AG04450 (cell line): ENCODE measurements at regions not wholly inside any gene's neighbourhood (a gene's known extent, or its start where the extent isn't known, plus 50 kb on each side); places are given as distances from the start of the nearest gene placed in this dataset.

Source experiments
- CTCF ChIA-PET: fragments of 300-600, 350-600 bp; formaldehyde crosslinking; extraction: SDS; loops from one replicate; lab custom pipeline; 2022; ENCODE audit warnings: antibody characterized with exemption, inconsistent platforms; lab: Charles Lee
- POLR2A ChIA-PET: fragments of 350-600 bp; formaldehyde crosslinking; extraction: SDS; loops from one replicate; lab custom pipeline; 2021; ENCODE audit warnings: antibody characterized with exemption, inconsistent platforms; lab: Yijun Ruan, JAX
- DNase-seq: peaks from one replicate; pipeline ENCODE4 v3.0.0-alpha.2; 2011; ENCODE audit warnings: low read depth, low spot score
- H3K27ac ChIP-seq: one replicate; pipeline ENCODE4 v1.5.1; 2012; ENCODE audit warnings: low read depth, low read length, control low read depth
- H3K27me3 ChIP-seq: one replicate; pipeline ENCODE4 v1.6.0; 2012; ENCODE audit warnings: low read length; ENCODE audit not compliant: control insufficient read depth, insufficient read depth
- H3K4me3 ChIP-seq: 2 replicates; pipeline ENCODE4 v1.5.1; 2011; ENCODE audit warnings: mild to moderate bottlenecking, low read depth, low read length, control low read depth
- H3K9me3 ChIP-seq: 2 replicates; pipeline ENCODE4 v1.5.1; 2012; ENCODE audit warnings: low read length; ENCODE audit not compliant: control insufficient read depth, insufficient read depth
- TF ChIP-seq, protein P1 (sequence below): IDR thresholded peaks from 2 replicates; pipeline ENCODE4 v1.5.1; 2011; ENCODE audit warnings: low read depth, low read length, control low read depth, inconsistent platforms

GRCh38 chr2:144632809-144633208 lies 112.9 kb upstream of the ZEB2 start:
- no peak overlapping the region for H3K27ac ChIP-seq
- no peak overlapping the region for H3K4me3 ChIP-seq
- TF ChIP-seq, protein P1, sequence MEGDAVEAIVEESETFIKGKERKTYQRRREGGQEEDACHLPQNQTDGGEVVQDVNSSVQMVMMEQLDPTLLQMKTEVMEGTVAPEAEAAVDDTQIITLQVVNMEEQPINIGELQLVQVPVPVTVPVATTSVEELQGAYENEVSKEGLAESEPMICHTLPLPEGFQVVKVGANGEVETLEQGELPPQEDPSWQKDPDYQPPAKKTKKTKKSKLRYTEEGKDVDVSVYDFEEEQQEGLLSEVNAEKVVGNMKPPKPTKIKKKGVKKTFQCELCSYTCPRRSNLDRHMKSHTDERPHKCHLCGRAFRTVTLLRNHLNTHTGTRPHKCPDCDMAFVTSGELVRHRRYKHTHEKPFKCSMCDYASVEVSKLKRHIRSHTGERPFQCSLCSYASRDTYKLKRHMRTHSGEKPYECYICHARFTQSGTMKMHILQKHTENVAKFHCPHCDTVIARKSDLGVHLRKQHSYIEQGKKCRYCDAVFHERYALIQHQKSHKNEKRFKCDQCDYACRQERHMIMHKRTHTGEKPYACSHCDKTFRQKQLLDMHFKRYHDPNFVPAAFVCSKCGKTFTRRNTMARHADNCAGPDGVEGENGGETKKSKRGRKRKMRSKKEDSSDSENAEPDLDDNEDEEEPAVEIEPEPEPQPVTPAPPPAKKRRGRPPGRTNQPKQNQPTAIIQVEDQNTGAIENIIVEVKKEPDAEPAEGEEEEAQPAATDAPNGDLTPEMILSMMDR, result no peak
- CTCF ChIA-PET, result no interaction called here
- H3K9me3 ChIP-seq, result no peaks in the 10 kb centered on the region
- no peaks in the 10 kb centered on the region for H3K27me3 ChIP-seq
- DNase-seq, result no peak
- POLR2A ChIA-PET, result no interaction called here

- DNase-seq, result no peak
- CTCF ChIA-PET, result interaction anchor here (0.6 kb wide), 1 partner anchor 14 kb away, joined by 8 read pairs; no protein-coding TSS in a partner anchor
- no peak overlapping the region for H3K4me3 ChIP-seq
- no peaks in the 10 kb centered on the region for H3K27me3 ChIP-seq
- POLR2A ChIA-PET, result no interaction called here
- H3K9me3 ChIP-seq, result no peaks in the 10 kb centered on the region
- H3K27ac ChIP-seq, result no peak overlapping the region
- TF ChIP-seq, protein P1, result no peak
Measured at GRCh38 chr2:144631636-144632035, 111.7 kb upstream of the ZEB2 start.

DNA sequence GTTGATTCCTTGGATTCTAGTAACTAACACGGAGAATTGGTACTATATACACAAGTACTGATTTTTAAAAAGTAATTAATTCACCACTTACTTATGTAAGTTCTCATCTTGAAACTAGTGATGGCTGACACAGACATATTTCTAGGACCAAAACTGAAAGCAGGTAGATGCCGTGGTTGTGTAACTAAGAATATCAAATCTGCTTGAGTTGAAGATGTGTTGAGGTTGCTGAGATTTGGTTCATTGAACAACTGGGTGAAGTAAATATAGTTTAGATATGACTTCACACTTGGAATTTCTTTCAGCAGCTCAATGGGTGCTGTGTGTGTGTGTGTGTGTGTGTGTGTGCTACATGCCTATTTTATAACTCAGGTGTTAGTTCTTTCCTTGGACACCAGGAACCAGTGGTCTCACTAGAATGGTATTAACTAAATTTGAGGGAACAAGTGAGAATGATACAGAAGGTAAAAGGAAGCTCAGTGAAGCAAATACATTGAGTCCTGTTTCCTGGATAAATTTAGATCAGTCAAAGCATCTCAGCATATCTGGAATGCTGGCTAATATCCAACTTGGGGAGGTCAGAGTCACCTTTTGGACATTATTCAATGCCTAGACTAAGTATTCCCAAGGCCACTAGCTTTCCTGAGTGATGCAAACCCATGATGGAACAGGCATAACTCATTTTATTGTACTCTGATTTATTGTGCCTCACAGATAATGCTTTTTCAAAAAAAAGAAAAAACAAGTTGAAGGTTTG lies 110.7 kb upstream of the ZEB2 start:
- no peak overlapping the region for H3K4me3 ChIP-seq
- H3K27ac ChIP-seq, result no peak overlapping the region
- ChIA-PET CTCF (interaction anchor here (1.0 kb wide), 1 partner anchor 1200 kb away, joined by 3 read pairs; no protein-coding TSS in a partner anchor), POLR2A (no interaction called here)
- no peaks in the 10 kb centered on the region for H3K27me3 ChIP-seq
- H3K9me3 ChIP-seq, result no peaks in the 10 kb centered on the region
- TF ChIP-seq, protein P1, result no peak
- DNase-seq, result no peak

GRCh38 chr2:144629935-144630334 lies 110.0 kb upstream of the ZEB2 start:
- Histone ChIP-seq H3K27me3 (no peaks in the 10 kb centered on the region), H3K4me3 (no peak overlapping the region), H3K9me3 (no peaks in the 10 kb centered on the region), H3K27ac (no peak overlapping the region)
- TF ChIP-seq, protein P1, result no peak
- no peak for DNase-seq
- ChIA-PET CTCF (interaction anchor here (1.0 kb wide), 1 partner anchor 1199 kb away, joined by 3 read pairs; no protein-coding TSS in a partner anchor), POLR2A (no interaction called here)

GRCh38 chr2:144628566-144628965 lies 108.6 kb upstream of the ZEB2 start:
- TF ChIP-seq, protein P1, result no peak
- H3K27ac ChIP-seq, result no peak overlapping the region
- POLR2A ChIA-PET, result no interaction called here
- H3K27me3 ChIP-seq, result no peaks in the 10 kb centered on the region
- no peak for DNase-seq
- H3K4me3 ChIP-seq, result no peak overlapping the region
- CTCF ChIA-PET, result no interaction called here
- no peaks in the 10 kb centered on the region for H3K9me3 ChIP-seq
